ENCODE measurements at regions not wholly inside any gene's neighbourhood (a gene's known extent, or its start where the extent isn't known, plus 50 kb on each side); places are given as distances from the start of the nearest gene placed in this dataset.

GRCh38 chr4:12145106-12145505, 716.4 kb upstream of the HS3ST1 start:
- Histone ChIP-seq H3K27me3 (ENCODE audit: control insufficient read depth, insufficient read depth, low read length) (no peaks in the 10 kb centered on the region), H3K27ac (ENCODE audit: insufficient read depth, low read length) (no peak overlapping the region), H3K36me3 (ENCODE audit: control insufficient read depth, insufficient read depth, low read length) (no peaks in the 10 kb centered on the region), H3K56ac (ENCODE audit: extremely low read depth, insufficient read depth, low read length) (no peak overlapping the region), H3K4me2 (ENCODE audit: low read depth, low read length) (no peak overlapping the region), H3K9me3 (ENCODE audit: control insufficient read depth, insufficient read depth, low read length) (peaks cover 6% of the 10 kb centered on the region; the same call in 1 of the 2 replicates), H2BK5ac (ENCODE audit: low read depth, low read length, poor library complexity, severe bottlenecking) (no peak overlapping the region), H2BK20ac (ENCODE audit: low read depth, low read length) (no peak overlapping the region), H2BK120ac (ENCODE audit: low read depth, low read length) (no peak overlapping the region), H3K14ac (replicated peaks; ENCODE audit: low read depth, low read length) (no peak overlapping the region), H2AK9ac (replicated peaks; ENCODE audit: low read depth, low read length, poor library complexity) (no peak overlapping the region), H3K79me1 (ENCODE audit: low read depth in 1 of 2, low read length in 2 of 2) (no peaks in the 10 kb centered on the region), H4K5ac (ENCODE audit: low read depth, low read length) (no peak overlapping the region), H3K4me3 (ENCODE audit: insufficient read depth, low read depth, low read length) (no peak overlapping the region), H4K91ac (ENCODE audit: insufficient read depth, low read depth, low read length) (no peak overlapping the region), H3K4me1 (ENCODE audit: control insufficient read depth, insufficient read depth, low read length) (no peaks in the 10 kb centered on the region), H3K9me1 (ENCODE audit: insufficient read depth, low read length) (no peaks in the 10 kb centered on the region), H2AFZ (replicated peaks; ENCODE audit: low read length, poor library complexity) (no peak overlapping the region), H2AK5ac (ENCODE audit: low read depth, low read length) (no peak overlapping the region), H4K8ac (ENCODE audit: low read depth in 2 of 2, low read length in 2 of 2) (no peak overlapping the region), H3K18ac (ENCODE audit: low read depth, low read length) (no peak overlapping the region), H4K20me1 (ENCODE audit: insufficient read depth, low read length) (no peaks in the 10 kb centered on the region), H2BK15ac (ENCODE audit: low read depth, low read length) (no peak overlapping the region), H3K4ac (ENCODE audit: low read depth, low read length) (no peak overlapping the region), H3K9ac (ENCODE audit: low read depth, low read length) (no peak overlapping the region), H3K23ac (ENCODE audit: low read depth, low read length) (no peak overlapping the region)
- intact Hi-C loops (cut with micrococcal nuclease) (no loop called here), in situ Hi-C loops (cut with MboI; ENCODE audit: low sequenced_read_pairs) (no loop called here), dilution Hi-C loops (cut with HindIII; ENCODE audit: low sequenced_read_pairs, unreplicated experiment) (no loop called here)
- ChIA-PET CTCF (no interaction called here), POLR2A (ENCODE audit: unreplicated experiment) (no interaction called here)
- ATAC-seq (ENCODE audit: low read depth) (no peak), DNase-seq (no peak)
- TF ChIP-seq RCOR1 (IDR thresholded peaks at IDR 0.05; ENCODE audit: insufficient replicate concordance, low read length) (no peak), MAFK (IDR thresholded peaks at IDR 0.05; ENCODE audit: low read depth, low read length) (no peak), USF2 (IDR thresholded peaks at IDR 0.05; ENCODE audit: low read depth, low read length) (no peak), SMC3 (IDR thresholded peaks at IDR 0.05; ENCODE audit: low read depth, low read length) (no peak), MAZ (IDR thresholded peaks at IDR 0.05; ENCODE audit: borderline replicate concordance, low read depth, low read length) (no peak), BHLHE40 (IDR thresholded peaks at IDR 0.05; ENCODE audit: low read depth, low read length) (no peak), CEBPB (IDR thresholded peaks at IDR 0.05; ENCODE audit: low read depth, low read length) (no peak)
- WGBS, 2 experiments (ENCODE audit: extremely low coverage in 2 of 2, insufficient read length in 1 of 2) = no CpG with 5 or more reads among the region's 2 CpGs
- no TSS peak for BruUV-seq (replicated peaks)
